ENCODE measurements at regions not wholly inside any gene's neighbourhood (a gene's known extent, or its start where the extent isn't known, plus 50 kb on each side); places are given as distances from the start of the nearest gene placed in this dataset.

- no peaks in the 10 kb centered on the region for H3K27me3 ChIP-seq (ENCODE audit: control insufficient read depth, low read length)
- H3K36me3 ChIP-seq (ENCODE audit: control insufficient read depth, low read length): no peaks in the 10 kb centered on the region
- H3K4me1 ChIP-seq (ENCODE audit: control insufficient read depth, low read length): no peaks in the 10 kb centered on the region
- TF ChIP-seq, protein P1, sequence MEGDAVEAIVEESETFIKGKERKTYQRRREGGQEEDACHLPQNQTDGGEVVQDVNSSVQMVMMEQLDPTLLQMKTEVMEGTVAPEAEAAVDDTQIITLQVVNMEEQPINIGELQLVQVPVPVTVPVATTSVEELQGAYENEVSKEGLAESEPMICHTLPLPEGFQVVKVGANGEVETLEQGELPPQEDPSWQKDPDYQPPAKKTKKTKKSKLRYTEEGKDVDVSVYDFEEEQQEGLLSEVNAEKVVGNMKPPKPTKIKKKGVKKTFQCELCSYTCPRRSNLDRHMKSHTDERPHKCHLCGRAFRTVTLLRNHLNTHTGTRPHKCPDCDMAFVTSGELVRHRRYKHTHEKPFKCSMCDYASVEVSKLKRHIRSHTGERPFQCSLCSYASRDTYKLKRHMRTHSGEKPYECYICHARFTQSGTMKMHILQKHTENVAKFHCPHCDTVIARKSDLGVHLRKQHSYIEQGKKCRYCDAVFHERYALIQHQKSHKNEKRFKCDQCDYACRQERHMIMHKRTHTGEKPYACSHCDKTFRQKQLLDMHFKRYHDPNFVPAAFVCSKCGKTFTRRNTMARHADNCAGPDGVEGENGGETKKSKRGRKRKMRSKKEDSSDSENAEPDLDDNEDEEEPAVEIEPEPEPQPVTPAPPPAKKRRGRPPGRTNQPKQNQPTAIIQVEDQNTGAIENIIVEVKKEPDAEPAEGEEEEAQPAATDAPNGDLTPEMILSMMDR (IDR thresholded peaks at IDR 0.05; ENCODE audit: low read depth, low read length, poor library complexity, severe bottlenecking): no peak
- TF ChIP-seq EZH2phosphoT487 (IDR thresholded peaks at IDR 0.05; ENCODE audit: borderline replicate concordance, low read length): no peak
- H3K4me2 ChIP-seq (ENCODE audit: low read length): no peak overlapping the region
- H3K9me3 ChIP-seq (ENCODE audit: control insufficient read depth, insufficient read depth, low read length): no peaks in the 10 kb centered on the region
- H3F3A ChIP-seq (ENCODE audit: control insufficient read depth, insufficient read depth): no peaks in the 10 kb centered on the region
- H3K79me2 ChIP-seq (ENCODE audit: control insufficient read depth, low read length): no peaks in the 10 kb centered on the region
- no peak overlapping the region for H3K27ac ChIP-seq (ENCODE audit: low read depth, low read length)
- no peaks in the 10 kb centered on the region for H3K9me2 ChIP-seq (replicated peaks; ENCODE audit: control insufficient read depth, low read length)
- no peaks in the 10 kb centered on the region for H4K20me1 ChIP-seq (ENCODE audit: control insufficient read depth, insufficient read depth, low read depth, low read length)
- no peak overlapping the region for H3K4me3 ChIP-seq (ENCODE audit: low read length)
These were observed 120.9 kb upstream of the TMEM106B start for GRCh38 chr7:12089951-12090756.

- TF ChIP-seq, protein P1 (IDR thresholded peaks at IDR 0.05; ENCODE audit: low read depth, low read length, poor library complexity, severe bottlenecking): no peak
- no peak for TF ChIP-seq EZH2phosphoT487 (IDR thresholded peaks at IDR 0.05; ENCODE audit: borderline replicate concordance, low read length)
- no peaks in the 10 kb centered on the region for H3K9me2 ChIP-seq (replicated peaks; ENCODE audit: control insufficient read depth, low read length)
- no peaks in the 10 kb centered on the region for H3K27me3 ChIP-seq (ENCODE audit: control insufficient read depth, low read length)
- no peaks in the 10 kb centered on the region for H3F3A ChIP-seq (ENCODE audit: control insufficient read depth, insufficient read depth)
- no peaks in the 10 kb centered on the region for H3K79me2 ChIP-seq (ENCODE audit: control insufficient read depth, low read length)
- H3K36me3 ChIP-seq (ENCODE audit: control insufficient read depth, low read length): no peaks in the 10 kb centered on the region
- H3K27ac ChIP-seq (ENCODE audit: low read depth, low read length): no peak overlapping the region
- no peaks in the 10 kb centered on the region for H3K4me1 ChIP-seq (ENCODE audit: control insufficient read depth, low read length)
- H3K4me2 ChIP-seq (ENCODE audit: low read length): no peak overlapping the region
- no peaks in the 10 kb centered on the region for H4K20me1 ChIP-seq (ENCODE audit: control insufficient read depth, insufficient read depth, low read depth, low read length)
- H3K9me3 ChIP-seq (ENCODE audit: control insufficient read depth, insufficient read depth, low read length): no peaks in the 10 kb centered on the region
- no peak overlapping the region for H3K4me3 ChIP-seq (ENCODE audit: low read length)
These were observed 120.3 kb upstream of the TMEM106B start for GRCh38 chr7:12090757-12091221.

GRCh38 chr7:12091231-12091630 lies 119.9 kb upstream of the TMEM106B start:
- Histone ChIP-seq H3F3A (ENCODE audit: control insufficient read depth, insufficient read depth) (no peaks in the 10 kb centered on the region), H3K4me1 (ENCODE audit: control insufficient read depth, low read length) (no peaks in the 10 kb centered on the region), H3K36me3 (ENCODE audit: control insufficient read depth, low read length) (no peaks in the 10 kb centered on the region), H3K9me3 (ENCODE audit: control insufficient read depth, insufficient read depth, low read length) (no peaks in the 10 kb centered on the region), H3K27ac (ENCODE audit: low read depth, low read length) (no peak overlapping the region), H3K27me3 (ENCODE audit: control insufficient read depth, low read length) (no peaks in the 10 kb centered on the region), H3K79me2 (ENCODE audit: control insufficient read depth, low read length) (no peaks in the 10 kb centered on the region), H3K4me3 (ENCODE audit: low read length) (no peak overlapping the region), H3K4me2 (ENCODE audit: low read length) (no peak overlapping the region), H4K20me1 (ENCODE audit: control insufficient read depth, insufficient read depth, low read depth, low read length) (no peaks in the 10 kb centered on the region), H3K9me2 (replicated peaks; ENCODE audit: control insufficient read depth, low read length) (no peaks in the 10 kb centered on the region)
- TF ChIP-seq, protein P1 (IDR thresholded peaks at IDR 0.05; ENCODE audit: low read depth, low read length, poor library complexity, severe bottlenecking): no peak
- no peak for TF ChIP-seq EZH2phosphoT487 (IDR thresholded peaks at IDR 0.05; ENCODE audit: borderline replicate concordance, low read length)
